ENCODE measurements at regions not wholly inside any gene's neighbourhood (a gene's known extent, or its start where the extent isn't known, plus 50 kb on each side); places are given as distances from the start of the nearest gene placed in this dataset.

- no peak for DNase-seq
Observed at GRCh38 chr2:225340923-225341322, 58.6 kb upstream of the NYAP2 start.

- no peak for DNase-seq
Observed at GRCh38 chr2:225337183-225337582, 62.3 kb upstream of the NYAP2 start.

- no peak for DNase-seq
Observed at GRCh38 chr2:225334514-225334913, 65.0 kb upstream of the NYAP2 start.

- DNase-seq: no peak
Observed at GRCh38 chr2:225328192-225328591, 71.3 kb upstream of the NYAP2 start.

GRCh38 chr2:225326969-225327368 lies 72.5 kb upstream of the NYAP2 start:
- DNase-seq: no peak

- DNase-seq: no peak
Observed at GRCh38 chr2:225319872-225320271, 79.6 kb upstream of the NYAP2 start.

GRCh38 chr2:225318440-225318839 lies 81.1 kb upstream of the NYAP2 start:
- no peak for DNase-seq

GRCh38 chr2:225317186-225317585 lies 82.3 kb upstream of the NYAP2 start:
- peak; percentile 4 for DNase-seq

GRCh38 chr2:225310745-225311144 lies 88.8 kb upstream of the NYAP2 start:
- no peak for DNase-seq

- no peak for DNase-seq
Observed at GRCh38 chr2:225309516-225309915, 90.0 kb upstream of the NYAP2 start.

GRCh38 chr2:225296951-225297350 lies 102.6 kb upstream of the NYAP2 start:
- no peak for DNase-seq

GRCh38 chr2:225295102-225295501 lies 104.4 kb upstream of the NYAP2 start:
- DNase-seq: no peak

- no peak for DNase-seq
Observed at GRCh38 chr2:225293638-225294037, 105.9 kb upstream of the NYAP2 start.

- DNase-seq: no peak
Observed at GRCh38 chr2:225290757-225291400, 108.6 kb upstream of the NYAP2 start.

- no peak for DNase-seq
Observed at GRCh38 chr2:225289659-225290058, 109.9 kb upstream of the NYAP2 start.

- DNase-seq: no peak
Observed at GRCh38 chr2:225288986-225289385, 110.5 kb upstream of the NYAP2 start.

GRCh38 chr2:225282858-225283710 lies 116.4 kb upstream of the NYAP2 start:
- no peak for DNase-seq

GRCh38 chr2:225276207-225276606 lies 123.3 kb upstream of the NYAP2 start:
- DNase-seq: no peak

- no peak for DNase-seq
Observed at GRCh38 chr2:225275443-225275842, 124.1 kb upstream of the NYAP2 start.

GRCh38 chr2:225274751-225275150 lies 124.8 kb upstream of the NYAP2 start:
- no peak for DNase-seq

GRCh38 chr2:225272173-225272572 lies 127.3 kb upstream of the NYAP2 start:
- no peak for DNase-seq

GRCh38 chr2:225270861-225271260 lies 128.6 kb upstream of the NYAP2 start:
- DNase-seq: peak; percentile 6

GRCh38 chr2:225270053-225270452 lies 129.5 kb upstream of the NYAP2 start:
- no peak for DNase-seq

GRCh38 chr2:225254363-225254762 lies 145.1 kb upstream of the NYAP2 start:
- DNase-seq: no peak
